K562 (cell line): ENCODE measurements at regions not wholly inside any gene's neighbourhood (a gene's known extent, or its start where the extent isn't known, plus 50 kb on each side); places are given as distances from the start of the nearest gene placed in this dataset.

ENCODE experiments used
- ATAC-seq: fragments of 200-7000 bp; cut with Tn5 transposase; 3 replicates; pipeline ENCODE4 v1.9.1; 2020; ENCODE audit warnings: moderate library complexity
- BruUV-seq: library from RNA; stranded (reverse); fragments of 400-500 nt; replicated peaks from 2 replicates; lab custom pipeline; 2021; lab: Mats Ljungman, UMichigan
- CTCF ChIA-PET: fragments of 300-600 bp; formaldehyde crosslinking; extraction: SDS; loops from one replicate; lab custom pipeline; 2021; ENCODE audit warnings: low intra/inter-chr PET ratio; lab: Yijun Ruan, JAX
- POLR2A ChIA-PET: fragments of 300-600, 350-650 bp; sonication (Branson Sonifier 250); formaldehyde crosslinking; extraction: SDS; loops from one replicate; lab custom pipeline; 2021; ENCODE audit warnings: antibody characterized with exemption, inconsistent platforms; lab: Yijun Ruan, JAX
- DNase-seq, 4 experiments: peaks; one replicate each; pipeline versions ENCODE4 v3.0.0 to v3.0.0-alpha.2; 2011 to 2018; ENCODE audit warnings: low spot score in 3 of 4, mixed read lengths in 3 of 4; ENCODE audit errors: extremely low read depth in 1 of 4
- FAIRE-seq: peaks from 2 replicates; lab custom pipeline; 2011; peaks lifted over from hg19 to GRCh38; lab: Jason Lieb, UNC
- H2AFZ ChIP-seq: 2 replicates; pipeline ENCODE4 v1.6.0; 2011; ENCODE audit warnings: low read depth, low read length, control low read depth, inconsistent platforms
- H3K27ac ChIP-seq: fragments of 200-600 bp; 3 replicates; pipeline ENCODE4 v1.8.0; 2011; ENCODE audit warnings: low read depth, mild to moderate bottlenecking, control low read depth, inconsistent platforms, low read length, moderate library complexity, mixed read lengths; ENCODE audit errors: extremely low read depth
- H3K27me3 ChIP-seq, 2 experiments: fragments of 300-600 bp in 1 of 2; 2 replicates in 1 of 2; 3 replicates in 1 of 2; pipeline versions ENCODE4 v1.6.0 to v1.8.0; 2011; ENCODE audit warnings: inconsistent platforms in 2 of 2, low read length in 2 of 2, mild to moderate bottlenecking in 1 of 2, mixed read lengths in 1 of 2, moderate library complexity in 1 of 2; ENCODE audit not compliant: control insufficient read depth in 2 of 2, insufficient read depth in 2 of 2
- H3K36me3 ChIP-seq: fragments of 300-600 bp; 3 replicates; pipeline ENCODE4 v1.8.0; 2011; ENCODE audit warnings: mild to moderate bottlenecking, low read length, inconsistent platforms; ENCODE audit not compliant: control insufficient read depth, insufficient read depth
- H3K4me1 ChIP-seq, 2 experiments: fragments of 200-600 bp in 1 of 2; replicated peaks in 1 of 2; 2 replicates in 1 of 2; 3 replicates in 1 of 2; pipeline versions ENCODE4 v1.5.1 to v1.8.0; 2011; ENCODE audit warnings: inconsistent platforms in 2 of 2, low read length in 2 of 2, mild to moderate bottlenecking in 1 of 2, mixed read lengths in 1 of 2, moderate library complexity in 1 of 2; ENCODE audit not compliant: control insufficient read depth in 2 of 2, insufficient read depth in 2 of 2
- H3K4me2 ChIP-seq: 2 replicates; pipeline ENCODE4 v1.6.1; 2011; ENCODE audit warnings: low read length, control low read depth, inconsistent platforms, mixed read lengths; ENCODE audit not compliant: insufficient read depth
- H3K4me3 ChIP-seq: fragments of 200-600 bp; sonication (generic), shearing (Covaris generic); 2 replicates; pipeline ENCODE4 v1.5.1; 2016; ENCODE audit warnings: control low read depth, inconsistent platforms
- H3K79me2 ChIP-seq: fragments of 200-600 bp; 3 replicates; pipeline ENCODE4 v1.8.0; 2011; ENCODE audit warnings: low read length, inconsistent platforms; ENCODE audit not compliant: control insufficient read depth, insufficient read depth
- H3K9ac ChIP-seq, 2 experiments: 2 replicates each; pipeline versions ENCODE4 v1.6.0 to v1.6.1; 2011; ENCODE audit warnings: low read depth in 2 of 2, low read length in 2 of 2, control low read depth in 1 of 2, inconsistent platforms in 1 of 2, mild to moderate bottlenecking in 1 of 2, mixed read lengths in 1 of 2; ENCODE audit not compliant: insufficient read depth in 1 of 2
- H3K9me1 ChIP-seq: one replicate; pipeline ENCODE4 v1.6.0; 2011; ENCODE audit warnings: inconsistent platforms, mild to moderate bottlenecking, low read length, moderate library complexity; ENCODE audit not compliant: control insufficient read depth, insufficient read depth
- H3K9me3 ChIP-seq: replicated peaks from 2 replicates; pipeline ENCODE4 v1.5.1; 2011; ENCODE audit warnings: low read depth, low read length, inconsistent platforms; ENCODE audit not compliant: control insufficient read depth, insufficient read depth
- H4K20me1 ChIP-seq: replicated peaks from 2 replicates; pipeline ENCODE4 v1.6.1; 2011; ENCODE audit warnings: low read length, inconsistent platforms, mixed read lengths; ENCODE audit not compliant: control insufficient read depth, insufficient read depth
- ARID4B ChIP-seq: sonication (generic); formaldehyde crosslinking; IDR thresholded peaks from 2 replicates; pipeline ENCODE4 v1.8.0; 2022; ENCODE audit warnings: mild to moderate bottlenecking, missing genetic modification reagents
- CBFA2T2 ChIP-seq: fragments of 450-650 bp; conservative IDR thresholded peaks from 2 replicates; pipeline ENCODE4 v1.6.1; 2017; ENCODE audit warnings: mild to moderate bottlenecking
- CHD2 ChIP-seq: IDR thresholded peaks from 2 replicates; pipeline ENCODE4 v1.6.1; 2011; ENCODE audit warnings: low read depth, low read length
- E2F4 ChIP-seq: sonication (generic); formaldehyde crosslinking; IDR thresholded peaks from 2 replicates; pipeline ENCODE4 v1.8.0; 2022; ENCODE audit warnings: mild to moderate bottlenecking, low read depth, missing genetic modification reagents
- HIVEP1 ChIP-seq: fragments of 250-450 bp; sonication (Bioruptor Pico); IDR thresholded peaks from 2 replicates; pipeline ENCODE4 v1.4.0; 2020; ENCODE audit warnings: mild to moderate bottlenecking
- MTA2 ChIP-seq: fragments of 450-650 bp; IDR thresholded peaks from 2 replicates; pipeline ENCODE4 v1.6.1; 2016; ENCODE audit warnings: low read depth
- POLR2G ChIP-seq: fragments of 200-400 bp; formaldehyde crosslinking; IDR thresholded peaks from 2 replicates; pipeline ENCODE4 v1.6.1; 2017; ENCODE audit warnings: low read depth, mild to moderate bottlenecking, antibody characterized with exemption, low read length, moderate library complexity
- ZBTB17 ChIP-seq: fragments of 450-650 bp; formaldehyde crosslinking; IDR thresholded peaks from 2 replicates; pipeline ENCODE4 v1.4.0; 2020; ENCODE audit warnings: mild to moderate bottlenecking
- ZNF586 ChIP-seq: fragments of 450-650 bp; formaldehyde crosslinking; conservative IDR thresholded peaks from 2 replicates; pipeline ENCODE4 v1.4.0; 2020; ENCODE audit warnings: mild to moderate bottlenecking, moderate library complexity
- WGBS: fragments of 100-300 bp; shearing (Covaris generic); methylation state at CpG from one replicate; pipeline ENCODE4 v1.1.6; 2016; ENCODE audit warnings: low coverage, mixed read lengths; ENCODE audit not compliant: insufficient coverage; ENCODE audit errors: missing lambda C conversion rate; 5-methylcytosine and 5-hydroxymethylcytosine counted together
- in situ Hi-C: fragments of 300-500 bp; cut with MboI; formaldehyde crosslinking; loops from 4 replicates; pipeline ENCODE4 v1.15.0; 2018; ENCODE audit warnings: inconsistent platforms, mixed read lengths
- intact Hi-C: fragments of 100-400 bp; cut with micrococcal nuclease; formaldehyde crosslinking; loops from 2 replicates; pipeline ENCODE4 v1.14.2; 2022

- TF ChIP-seq POLR2G (no peak), E2F4 (CRISPR knock-in tag) (no peak), ZNF586 (CRISPR knock-in tag) (no peak), MTA2 (no peak), CBFA2T2 (no peak), CHD2 (no peak), ARID4B (CRISPR knock-in tag) (no peak), HIVEP1 (no peak), ZBTB17 (no peak)
- TF ChIP-seq, all 486 proteins: peak for 0
- DNase-seq (no peak), FAIRE-seq (no peak), ATAC-seq (no peak)
- intact Hi-C loops (no loop called here), in situ Hi-C loops (no loop called here)
- Histone ChIP-seq H3K36me3 (no peaks in the 10 kb centered on the region), H3K79me2 (no peaks in the 10 kb centered on the region), H3K27ac (no peak overlapping the region), H3K27me3 (no peaks in the 10 kb centered on the region), H4K20me1 (no peaks in the 10 kb centered on the region), H3K4me2 (no peak overlapping the region), H3K9me1 (no peaks in the 10 kb centered on the region), H2AFZ (no peak overlapping the region), H3K9ac (no peak overlapping the region), H3K9me3 (no peaks in the 10 kb centered on the region), H3K4me1 (no peaks in the 10 kb centered on the region), H3K4me3 (no peak overlapping the region)
- 0% methylated on average over 2 of the region's 2 CpGs for WGBS
- CTCF ChIA-PET, result no interaction called here
- BruUV-seq, result no TSS peak
- POLR2A ChIA-PET, result no interaction called here
Observed at GRCh38 chr5:111934511-111934910, 177.5 kb upstream of the NREP start.
